Heart left ventricle (tissue), 13 donors: ENCODE measurements at regions not wholly inside any gene's neighbourhood (a gene's known extent, or its start where the extent isn't known, plus 50 kb on each side); places are given as distances from the start of the nearest gene placed in this dataset.
"Not testable (repeated sequence)": the region's sequence is repeated elsewhere in the genome, so short reads cannot be mapped to it uniquely, and the experiment has no call there.

Experiments
- CTCF ChIP-seq, 12 donors: fragments of 200-600 bp; sonication (generic) in 4 of 12; IDR thresholded peaks; one replicate each; pipeline versions ENCODE4 v1.5.0 to v1.8.0; 2018 to 2022; ENCODE audit warnings: antibody characterized with exemption in 12 of 12, mild to moderate bottlenecking in 5 of 12
- POLR2A ChIP-seq, 2 donors: fragments of 450-650 bp; IDR thresholded peaks; one replicate each; pipeline ENCODE4 v1.6.1; 2017; ENCODE audit warnings: antibody characterized with exemption in 2 of 2, mild to moderate bottlenecking in 2 of 2, moderate library complexity in 2 of 2
- donor health status: ischemic (EF 13 %, LVEDD 7.1; RV severe dilation, severe dysfunction).
- donor health status: DM: no; HTN: yes; CAD: no.
- donor health status: DM: no; HTN: no; CAD: no.
- donor health status: ischemic (EF 25% LVEDD 6.9; RV normal size, moderate dysfunction).
- donor health status: ischemic (EF 25% LVEDD 5.7; RV mildly dilated, moderate dysfunction).
- donor health status: ischemic (EF 35%, LVEDD 5.7; RV mildly dilated, moderate dysfunction).
- donor health status: nonischemic (EF 11% LVEDD 7.7; RV severe dilation, severe dysfunction).
- donor health status: DM: yes; HTN: yes; CAD: no.
- donor health status: PGD.
- donor health status: ischemic (EF 29% LVEDD 5.4; RV normal size, mild dysfunction).
- donor health status: nonischemic (EF 23%, LVEDD 6.1; RV moderate dilation, normal function).

- TF ChIP-seq CTCF, POLR2A (IDR thresholded peaks at IDR 0.05): not testable (repeated sequence)
Observed at GRCh38 chr22:16665610-16666009, 73.0 kb upstream of the CCT8L2 start.
